22Rv1 (cell line): ENCODE measurements at regions not wholly inside any gene's neighbourhood (a gene's known extent, or its start where the extent isn't known, plus 50 kb on each side); places are given as distances from the start of the nearest gene placed in this dataset.

Source experiments
- ZFX ChIP-seq: fragments of 450-650 bp; IDR thresholded peaks from 2 replicates; pipeline ENCODE4 v1.6.1; 2017; ENCODE audit warnings: antibody characterized with exemption, borderline replicate concordance
- TF ChIP-seq, protein P1 (sequence below): fragments of 450-650 bp; IDR thresholded peaks from 2 replicates; pipeline ENCODE4 v1.5.1; 2017; ENCODE audit warnings: mild to moderate bottlenecking

DNA sequence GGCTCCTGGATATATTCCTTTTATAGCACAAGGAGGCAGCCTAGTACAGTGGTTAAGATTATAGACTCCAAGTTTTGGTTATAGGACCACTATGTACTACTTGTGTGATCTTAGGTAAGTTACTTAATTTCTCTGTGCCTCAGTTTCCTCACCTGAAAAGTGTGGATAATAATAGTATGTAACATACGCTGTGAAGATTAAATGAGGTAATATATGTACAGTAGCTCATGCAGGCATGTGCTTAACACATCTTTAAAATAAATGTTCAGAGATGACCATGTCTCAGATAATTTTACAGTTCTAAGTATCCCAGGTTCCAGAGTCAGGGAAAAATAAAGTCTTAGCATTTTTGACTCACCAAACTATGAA lies 55.7 kb upstream of the TRABD2B start:
- TF ChIP-seq, protein P1, sequence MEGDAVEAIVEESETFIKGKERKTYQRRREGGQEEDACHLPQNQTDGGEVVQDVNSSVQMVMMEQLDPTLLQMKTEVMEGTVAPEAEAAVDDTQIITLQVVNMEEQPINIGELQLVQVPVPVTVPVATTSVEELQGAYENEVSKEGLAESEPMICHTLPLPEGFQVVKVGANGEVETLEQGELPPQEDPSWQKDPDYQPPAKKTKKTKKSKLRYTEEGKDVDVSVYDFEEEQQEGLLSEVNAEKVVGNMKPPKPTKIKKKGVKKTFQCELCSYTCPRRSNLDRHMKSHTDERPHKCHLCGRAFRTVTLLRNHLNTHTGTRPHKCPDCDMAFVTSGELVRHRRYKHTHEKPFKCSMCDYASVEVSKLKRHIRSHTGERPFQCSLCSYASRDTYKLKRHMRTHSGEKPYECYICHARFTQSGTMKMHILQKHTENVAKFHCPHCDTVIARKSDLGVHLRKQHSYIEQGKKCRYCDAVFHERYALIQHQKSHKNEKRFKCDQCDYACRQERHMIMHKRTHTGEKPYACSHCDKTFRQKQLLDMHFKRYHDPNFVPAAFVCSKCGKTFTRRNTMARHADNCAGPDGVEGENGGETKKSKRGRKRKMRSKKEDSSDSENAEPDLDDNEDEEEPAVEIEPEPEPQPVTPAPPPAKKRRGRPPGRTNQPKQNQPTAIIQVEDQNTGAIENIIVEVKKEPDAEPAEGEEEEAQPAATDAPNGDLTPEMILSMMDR = no peak
- no peak for TF ChIP-seq ZFX
